Astrocyte of the cerebellum (primary cell): ENCODE measurements at regions not wholly inside any gene's neighbourhood (a gene's known extent, or its start where the extent isn't known, plus 50 kb on each side); places are given as distances from the start of the nearest gene placed in this dataset.

ENCODE experiments used
- DNase-seq: peaks from one replicate; pipeline ENCODE4 v3.0.0-alpha.2; 2011; ENCODE audit warnings: low read depth
- H3K4me3 ChIP-seq: 2 replicates; pipeline ENCODE4 v1.5.1; 2011; ENCODE audit warnings: mild to moderate bottlenecking, low read depth, low read length, moderate library complexity
- in situ Hi-C: cut with HindIII; loops from 2 replicates; pipeline ENCODE4 v1.10.0; 2017; ENCODE audit warnings: low sequenced_read_pairs
- TF ChIP-seq, protein P1 (sequence below): IDR thresholded peaks from 2 replicates; pipeline ENCODE4 v1.5.1; 2012; ENCODE audit warnings: low read length, low read depth, moderate library complexity, mild to moderate bottlenecking; ENCODE audit errors: missing control alignments

GRCh38 chr10:106450966-106451365, 713.5 kb downstream of the SORCS1 start:
- in situ Hi-C loops = no loop called here
- no peak overlapping the region for H3K4me3 ChIP-seq
- TF ChIP-seq, protein P1, sequence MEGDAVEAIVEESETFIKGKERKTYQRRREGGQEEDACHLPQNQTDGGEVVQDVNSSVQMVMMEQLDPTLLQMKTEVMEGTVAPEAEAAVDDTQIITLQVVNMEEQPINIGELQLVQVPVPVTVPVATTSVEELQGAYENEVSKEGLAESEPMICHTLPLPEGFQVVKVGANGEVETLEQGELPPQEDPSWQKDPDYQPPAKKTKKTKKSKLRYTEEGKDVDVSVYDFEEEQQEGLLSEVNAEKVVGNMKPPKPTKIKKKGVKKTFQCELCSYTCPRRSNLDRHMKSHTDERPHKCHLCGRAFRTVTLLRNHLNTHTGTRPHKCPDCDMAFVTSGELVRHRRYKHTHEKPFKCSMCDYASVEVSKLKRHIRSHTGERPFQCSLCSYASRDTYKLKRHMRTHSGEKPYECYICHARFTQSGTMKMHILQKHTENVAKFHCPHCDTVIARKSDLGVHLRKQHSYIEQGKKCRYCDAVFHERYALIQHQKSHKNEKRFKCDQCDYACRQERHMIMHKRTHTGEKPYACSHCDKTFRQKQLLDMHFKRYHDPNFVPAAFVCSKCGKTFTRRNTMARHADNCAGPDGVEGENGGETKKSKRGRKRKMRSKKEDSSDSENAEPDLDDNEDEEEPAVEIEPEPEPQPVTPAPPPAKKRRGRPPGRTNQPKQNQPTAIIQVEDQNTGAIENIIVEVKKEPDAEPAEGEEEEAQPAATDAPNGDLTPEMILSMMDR = no peak
- DNase-seq = no peak

DNA sequence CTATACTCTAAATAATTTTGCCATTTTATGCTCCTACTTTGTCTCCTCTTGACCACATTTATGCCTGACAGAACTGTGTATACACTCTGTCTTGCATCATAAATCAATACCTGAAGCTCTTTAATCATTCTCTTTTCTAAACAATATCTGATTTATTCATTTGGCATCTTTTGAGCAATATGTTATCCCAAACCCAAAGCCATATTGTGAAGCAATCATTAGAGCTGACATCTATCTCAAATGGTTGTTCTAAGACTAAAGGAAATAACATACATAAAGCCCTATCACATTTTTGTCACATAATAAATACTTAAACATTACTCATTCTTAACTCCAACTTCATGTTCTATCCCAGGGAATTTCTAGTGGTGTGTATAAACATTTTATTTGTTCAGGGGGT, 717.6 kb downstream of the SORCS1 start:
- DNase-seq = no peak
- in situ Hi-C loops = no loop called here
- TF ChIP-seq, protein P1 = no peak
- no peak overlapping the region for H3K4me3 ChIP-seq

DNA sequence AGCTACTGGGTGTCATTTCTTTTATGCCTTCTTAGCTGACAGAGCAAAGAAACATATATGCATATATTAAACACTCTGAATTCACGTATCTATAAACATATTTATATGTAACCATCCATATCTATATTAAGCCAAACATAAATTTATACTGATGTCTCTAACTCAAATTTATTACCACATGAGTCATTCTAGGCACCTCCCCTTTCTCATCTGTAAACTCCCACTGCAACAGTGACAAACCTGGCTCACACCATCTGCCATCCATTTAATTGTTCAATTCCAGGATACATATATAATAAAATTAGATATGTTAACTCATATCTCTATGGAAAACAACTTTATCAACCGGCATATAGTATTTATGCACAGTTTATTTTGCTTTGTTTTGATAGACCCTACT, 722.3 kb downstream of the SORCS1 start:
- TF ChIP-seq, protein P1 = no peak
- no peak for DNase-seq
- H3K4me3 ChIP-seq = no peak overlapping the region
- in situ Hi-C loops = no loop called here

DNA sequence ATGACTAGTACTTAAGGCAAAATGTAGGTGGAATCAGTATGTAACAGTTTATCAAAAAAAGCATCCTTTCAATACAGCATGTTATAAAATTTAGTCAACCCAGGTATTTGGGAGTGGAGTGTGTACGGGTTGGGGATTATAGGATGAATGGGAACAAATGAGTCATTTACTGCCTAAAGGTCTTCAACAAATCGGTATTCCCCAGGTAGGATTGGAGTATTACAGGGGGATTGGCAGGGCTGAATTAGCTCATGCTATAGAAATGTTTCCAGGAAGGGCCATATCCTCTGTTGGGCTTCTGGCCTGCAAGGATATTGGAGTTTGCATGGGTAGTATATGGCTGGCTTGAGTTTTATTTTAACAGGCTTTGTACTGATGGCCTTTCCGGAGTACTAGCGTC, 723.7 kb downstream of the SORCS1 start:
- H3K4me3 ChIP-seq = no peak overlapping the region
- TF ChIP-seq, protein P1 = no peak
- in situ Hi-C loops = no loop called here
- no peak for DNase-seq

- TF ChIP-seq, protein P1 = no peak
- no peak overlapping the region for H3K4me3 ChIP-seq
- in situ Hi-C loops = no loop called here
- peak; percentile 29 for DNase-seq
These were observed 724.2 kb downstream of the SORCS1 start for GRCh38 chr10:106440355-106440754.

DNA sequence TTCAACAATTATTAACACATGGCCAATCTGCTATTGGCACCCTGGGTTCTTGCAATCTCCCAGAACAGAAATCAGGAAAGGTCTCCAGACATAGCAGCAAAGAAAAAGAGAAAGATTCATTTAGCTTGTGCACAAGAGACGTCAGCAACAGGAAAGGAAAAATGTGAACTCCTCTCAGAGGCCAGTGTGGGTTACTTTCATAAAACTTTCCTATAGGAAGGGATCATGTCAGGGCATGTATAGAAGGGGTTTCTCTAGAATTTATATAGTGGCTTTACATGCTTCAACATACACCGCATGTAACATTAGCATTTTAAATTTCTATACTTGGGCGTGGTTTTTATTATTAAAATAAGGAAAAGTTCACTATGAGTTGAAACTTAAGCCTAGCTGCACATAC, 725.1 kb downstream of the SORCS1 start:
- TF ChIP-seq, protein P1 = no peak
- in situ Hi-C loops = no loop called here
- DNase-seq = no peak

DNA sequence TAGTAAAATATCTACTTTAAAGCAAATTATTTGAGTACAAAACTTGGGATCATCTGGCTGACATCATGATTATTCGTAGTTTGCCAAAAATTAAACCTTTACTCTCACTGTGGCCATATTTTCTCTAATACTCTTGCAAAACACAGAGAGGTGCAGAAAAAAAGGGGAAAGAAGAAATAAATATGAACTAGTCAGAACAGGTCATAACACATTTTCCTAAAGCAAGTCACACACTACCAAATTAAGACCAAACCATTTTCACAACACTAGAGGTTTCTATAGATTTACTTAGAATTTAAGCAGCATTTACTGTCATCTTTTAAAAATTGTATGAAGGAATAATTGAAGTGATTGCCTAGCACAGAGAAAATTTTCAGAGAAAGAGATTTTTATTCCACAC, 726.1 kb downstream of the SORCS1 start:
- in situ Hi-C loops = no loop called here
- no peak overlapping the region for H3K4me3 ChIP-seq
- TF ChIP-seq, protein P1 = no peak
- DNase-seq = no peak

More for the DNA sequence above, 725.1 kb downstream of the SORCS1 start:
- no peak overlapping the region for H3K4me3 ChIP-seq
